GM23338 (cell line): ENCODE measurements at regions not wholly inside any gene's neighbourhood (a gene's known extent, or its start where the extent isn't known, plus 50 kb on each side); places are given as distances from the start of the nearest gene placed in this dataset.

Experiments used
- CREB1 ChIP-seq: fragments of 250-450 bp; sonication (Bioruptor Pico); IDR thresholded peaks from 2 replicates; pipeline ENCODE4 v1.5.0; 2020; ENCODE audit warnings: low read depth, mild to moderate bottlenecking, moderate library complexity
- CTCF ChIP-seq, 2 experiments: fragments of 200-600 bp in 1 of 2; sonication (generic) in 1 of 2; conservative IDR thresholded peaks; 2 replicates each; pipeline versions ENCODE4 v1.5.1 to v1.6.1; 2016 to 2017; ENCODE audit warnings: antibody characterized with exemption in 2 of 2, low read depth in 2 of 2, mild to moderate bottlenecking in 2 of 2, moderate library complexity in 1 of 2
- ETS1 ChIP-seq: IDR thresholded peaks from 2 replicates; pipeline ENCODE4 v1.6.1; 2016; ENCODE audit warnings: antibody characterized with exemption
- EZH2 ChIP-seq: fragments of 200-600 bp; sonication (generic); IDR thresholded peaks from one replicate; pipeline ENCODE4 v1.8.0; 2017; ENCODE audit warnings: antibody characterized with exemption, mild to moderate bottlenecking, low read depth; ENCODE audit not compliant: unreplicated experiment
- EZH2phosphoT487 ChIP-seq: fragments of 200-600 bp; sonication (generic); IDR thresholded peaks from one replicate; pipeline ENCODE4 v1.8.1; 2018; ENCODE audit warnings: antibody characterized with exemption; ENCODE audit not compliant: unreplicated experiment
- JUNB ChIP-seq: IDR thresholded peaks from one replicate; pipeline ENCODE4 v1.6.1; 2016; ENCODE audit warnings: antibody characterized with exemption; ENCODE audit not compliant: unreplicated experiment
- POLR2AphosphoS5 ChIP-seq: IDR thresholded peaks from 2 replicates; pipeline ENCODE4 v1.6.1; 2016; ENCODE audit warnings: antibody characterized with exemption, low read depth
- REST ChIP-seq: IDR thresholded peaks from one replicate; pipeline ENCODE4 v1.6.1; 2018; ENCODE audit warnings: antibody characterized with exemption; ENCODE audit not compliant: unreplicated experiment
- STAT1 ChIP-seq: IDR thresholded peaks from one replicate; pipeline ENCODE4 v1.6.1; 2016; ENCODE audit warnings: antibody characterized with exemption; ENCODE audit not compliant: unreplicated experiment

- no peak for TF ChIP-seq CTCF (conservative IDR thresholded peaks at IDR 0.05; ENCODE audit: low read depth in 2 of 2)
- no peak for TF ChIP-seq EZH2
- no peak for TF ChIP-seq REST
- TF ChIP-seq JUNB = no peak
- TF ChIP-seq POLR2AphosphoS5 = no peak
- TF ChIP-seq CREB1 (CRISPR knock-in tag) = no peak
- TF ChIP-seq STAT1 = no peak
- no peak for TF ChIP-seq EZH2phosphoT487
- TF ChIP-seq ETS1 = no peak
These were observed 285.3 kb downstream of the GRB14 start for GRCh38 chr2:164335947-164336346.
